ENCODE measurements at regions not wholly inside any gene's neighbourhood (a gene's known extent, or its start where the extent isn't known, plus 50 kb on each side); places are given as distances from the start of the nearest gene placed in this dataset.

DNA sequence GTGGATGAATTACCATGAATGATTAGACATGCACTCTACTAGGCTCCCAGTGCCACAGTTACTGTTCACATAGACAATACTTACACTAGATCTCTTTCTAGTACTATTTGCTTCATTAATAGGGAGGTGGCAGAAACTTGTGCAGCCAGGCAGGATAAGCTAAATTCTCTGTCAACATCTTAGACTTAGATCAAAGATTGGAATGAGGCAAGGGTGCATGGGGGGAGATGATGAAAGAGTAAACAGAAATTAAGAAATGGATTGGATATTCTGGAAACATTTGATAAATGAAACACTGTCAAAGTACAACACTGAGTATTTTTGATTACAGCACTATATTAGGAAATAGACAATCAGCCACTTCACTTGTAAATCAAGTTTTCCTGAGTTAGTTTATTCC lies 205.4 kb upstream of the TBC1D5 start:
- Histone ChIP-seq H3K9me2 (ENCODE audit: insufficient read depth, low read length) (no peaks in the 10 kb centered on the region), H3K36me3 (ENCODE audit: insufficient read depth, low read length) (no peaks in the 10 kb centered on the region), H3K4me1 (ENCODE audit: insufficient read depth, low read length, poor library complexity, severe bottlenecking) (no peaks in the 10 kb centered on the region), H3K9me3 (ENCODE audit: low read length) (peaks cover 15% of the 10 kb centered on the region), H3K4me3 (ENCODE audit: low read depth, low read length, poor library complexity, severe bottlenecking) (no peak overlapping the region), H4K20me1 (ENCODE audit: insufficient read depth, low read length) (no peaks in the 10 kb centered on the region), H3K27ac (ENCODE audit: low read depth, low read length, poor library complexity, severe bottlenecking) (no peak overlapping the region), H2AFZ (ENCODE audit: low read length) (no peak overlapping the region), H3K79me2 (ENCODE audit: insufficient read depth, low read depth, low read length) (no peaks in the 10 kb centered on the region), H3K4me2 (ENCODE audit: low read length) (no peak overlapping the region)
- POLR2A ChIA-PET: interaction anchor here (1.3 kb wide), 1 partner anchor 10 kb away, joined by 3 read pairs; no protein-coding TSS in a partner anchor
- no peak for DNase-seq (ENCODE audit: low spot score)
- no peak for TF ChIP-seq EZH2phosphoT487 (IDR thresholded peaks at IDR 0.05; ENCODE audit: borderline replicate concordance, low read depth, low read length)
- TF ChIP-seq CTCF (conservative IDR thresholded peaks at IDR 0.05; ENCODE audit: low read length): no peak
- CTCF ChIA-PET (ENCODE audit: unreplicated experiment): no interaction called here
- no TSS peak for BruUV-seq (replicated peaks)
- intact Hi-C loops (cut with micrococcal nuclease; ENCODE audit: unreplicated experiment): no loop called here

GRCh38 chr3:17946619-17947018 lies 204.2 kb upstream of the TBC1D5 start:
- Histone ChIP-seq H3K27ac (ENCODE audit: low read depth, low read length, poor library complexity, severe bottlenecking) (no peak overlapping the region), H4K20me1 (ENCODE audit: insufficient read depth, low read length) (no peaks in the 10 kb centered on the region), H2AFZ (ENCODE audit: low read length) (no peak overlapping the region), H3K4me3 (ENCODE audit: low read depth, low read length, poor library complexity, severe bottlenecking) (no peak overlapping the region), H3K79me2 (ENCODE audit: insufficient read depth, low read depth, low read length) (no peaks in the 10 kb centered on the region), H3K9me2 (ENCODE audit: insufficient read depth, low read length) (no peaks in the 10 kb centered on the region), H3K4me2 (ENCODE audit: low read length) (no peak overlapping the region), H3K4me1 (ENCODE audit: insufficient read depth, low read length, poor library complexity, severe bottlenecking) (no peaks in the 10 kb centered on the region), H3K9me3 (ENCODE audit: low read length) (peaks cover 10% of the 10 kb centered on the region), H3K36me3 (ENCODE audit: insufficient read depth, low read length) (no peaks in the 10 kb centered on the region)
- POLR2A ChIA-PET: interaction anchor here (0.6 to 0.9 kb wide), 2 partner anchors 101 to 214 kb away, joined by 3 to 4 read pairs; no protein-coding TSS in a partner anchor
- intact Hi-C loops (cut with micrococcal nuclease; ENCODE audit: unreplicated experiment): no loop called here
- no TSS peak for BruUV-seq (replicated peaks)
- DNase-seq (ENCODE audit: low spot score): no peak
- CTCF ChIA-PET (ENCODE audit: unreplicated experiment): no interaction called here
- TF ChIP-seq CTCF (conservative IDR thresholded peaks at IDR 0.05; ENCODE audit: low read length): no peak
- TF ChIP-seq EZH2phosphoT487 (IDR thresholded peaks at IDR 0.05; ENCODE audit: borderline replicate concordance, low read depth, low read length): no peak

GRCh38 chr3:17945799-17946399 lies 203.5 kb upstream of the TBC1D5 start:
- Histone ChIP-seq H3K4me3 (ENCODE audit: low read depth, low read length, poor library complexity, severe bottlenecking) (no peak overlapping the region), H3K27ac (ENCODE audit: low read depth, low read length, poor library complexity, severe bottlenecking) (no peak overlapping the region), H3K4me1 (ENCODE audit: insufficient read depth, low read length, poor library complexity, severe bottlenecking) (no peaks in the 10 kb centered on the region), H3K4me2 (ENCODE audit: low read length) (no peak overlapping the region), H3K9me2 (ENCODE audit: insufficient read depth, low read length) (no peaks in the 10 kb centered on the region), H2AFZ (ENCODE audit: low read length) (peak overlapping the region; percentile 31), H3K36me3 (ENCODE audit: insufficient read depth, low read length) (no peaks in the 10 kb centered on the region), H4K20me1 (ENCODE audit: insufficient read depth, low read length) (no peaks in the 10 kb centered on the region), H3K79me2 (ENCODE audit: insufficient read depth, low read depth, low read length) (no peaks in the 10 kb centered on the region), H3K9me3 (ENCODE audit: low read length) (0 out of 2 replicates have a peak, but pooled peaks cover 7% of the 10 kb centered on the region)
- no TSS peak for BruUV-seq (replicated peaks)
- DNase-seq (ENCODE audit: low spot score): no peak
- intact Hi-C loops (cut with micrococcal nuclease; ENCODE audit: unreplicated experiment): no loop called here
- ChIA-PET POLR2A (no interaction called here), CTCF (ENCODE audit: unreplicated experiment) (no interaction called here)
- no peak for TF ChIP-seq CTCF (conservative IDR thresholded peaks at IDR 0.05; ENCODE audit: low read length)
- no peak for TF ChIP-seq EZH2phosphoT487 (IDR thresholded peaks at IDR 0.05; ENCODE audit: borderline replicate concordance, low read depth, low read length)
